ENCODE measurements at regions not wholly inside any gene's neighbourhood (a gene's known extent, or its start where the extent isn't known, plus 50 kb on each side); places are given as distances from the start of the nearest gene placed in this dataset.

GRCh38 chr13:29710511-29710910 lies 115.0 kb upstream of the SLC7A1 start:
- TF ChIP-seq SNAI2 (CRISPR knock-in tag; IDR thresholded peaks at IDR 0.05), result no peak
- no peak for TF ChIP-seq GLIS3 (CRISPR knock-in tag; IDR thresholded peaks at IDR 0.05)
- no peak for TF ChIP-seq ZFP3 (CRISPR knock-in tag; IDR thresholded peaks at IDR 0.05)
- no peak for TF ChIP-seq ISL1 (CRISPR knock-in tag; IDR thresholded peaks at IDR 0.05)
- TF ChIP-seq TOX (CRISPR knock-in tag; IDR thresholded peaks at IDR 0.05; ENCODE audit: borderline replicate concordance), result no peak
- TF ChIP-seq ZC3H10 (CRISPR knock-in tag; IDR thresholded peaks at IDR 0.05), result no peak
- no peak for TF ChIP-seq ZFP30 (CRISPR knock-in tag; IDR thresholded peaks at IDR 0.05)
- no peak for TF ChIP-seq ARNTL (CRISPR knock-in tag; IDR thresholded peaks at IDR 0.05; ENCODE audit: borderline replicate concordance, low read depth)

All from SK-N-SH treated with all-trans-retinoic acid at 6 μM for 48 hours (cell line).